HL-60 (cell line): ENCODE measurements at regions not wholly inside any gene's neighbourhood (a gene's known extent, or its start where the extent isn't known, plus 50 kb on each side); places are given as distances from the start of the nearest gene placed in this dataset.

ENCODE experiments used
- DNase-seq, 2 experiments: peaks; one replicate each; pipeline ENCODE4 v3.0.0-alpha.2; 2010 to 2020; ENCODE audit warnings: low read depth in 1 of 2, low spot score in 1 of 2
- H3K27ac ChIP-seq: fragments of 250-450 bp; sonication (Bioruptor Pico); replicated peaks from 2 replicates; pipeline ENCODE4 v1.5.1; 2020; ENCODE audit warnings: mild to moderate bottlenecking, moderate library complexity
- H3K27me3 ChIP-seq: fragments of 250-450 bp; sonication (Bioruptor Pico); 2 replicates; pipeline ENCODE4 v1.5.1; 2021; ENCODE audit warnings: mild to moderate bottlenecking, moderate library complexity; ENCODE audit not compliant: insufficient read depth, poor library complexity, severe bottlenecking
- H3K4me3 ChIP-seq: replicated peaks from 2 replicates; pipeline ENCODE4 v1.5.1; 2011; ENCODE audit warnings: mild to moderate bottlenecking, control low read depth, low read length; ENCODE audit not compliant: insufficient read depth
- GABPA ChIP-seq: IDR thresholded peaks from 2 replicates; pipeline ENCODE4 v1.6.1; 2012; ENCODE audit warnings: low read depth
- POLR2AphosphoS5 ChIP-seq: IDR thresholded peaks from 2 replicates; pipeline ENCODE4 v1.6.1; 2012; ENCODE audit warnings: low read depth
- SPI1 ChIP-seq: IDR thresholded peaks from 2 replicates; pipeline ENCODE4 v1.6.1; 2012; ENCODE audit warnings: low read depth, mild to moderate bottlenecking, borderline replicate concordance
- TF ChIP-seq, protein P1 (sequence below): IDR thresholded peaks from 2 replicates; pipeline ENCODE4 v1.6.1; 2012; ENCODE audit warnings: low read depth; ENCODE audit not compliant: insufficient replicate concordance
- TF ChIP-seq, protein P2 (sequence below): IDR thresholded peaks from one replicate; pipeline ENCODE4 v1.5.1; 2011; ENCODE audit warnings: low read length, control low read depth, inconsistent platforms; ENCODE audit not compliant: insufficient read depth

DNA sequence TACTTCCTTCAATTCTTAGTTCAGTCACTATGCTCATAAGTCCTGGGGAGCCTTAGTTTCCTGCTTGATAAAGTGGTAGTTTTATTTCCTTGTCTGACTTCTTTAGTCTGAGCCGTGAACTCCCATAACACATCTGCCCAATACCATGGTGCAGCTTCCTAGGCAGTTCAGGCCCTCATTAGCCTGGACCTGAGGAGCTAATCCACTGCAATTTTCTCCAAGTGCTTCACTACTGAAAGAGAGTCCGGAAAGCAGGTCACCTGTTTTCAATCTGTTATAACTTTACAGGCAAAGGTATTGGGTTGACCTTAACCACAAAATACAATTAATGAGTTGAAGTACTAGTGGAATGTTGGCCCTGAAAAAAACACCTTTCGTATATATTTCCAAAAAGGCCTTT lies 245.4 kb upstream of the BOD1L1 start:
- H3K27me3 ChIP-seq = no peaks in the 10 kb centered on the region
- TF ChIP-seq GABPA = no peak
- TF ChIP-seq POLR2AphosphoS5 = no peak
- TF ChIP-seq, protein P1, sequence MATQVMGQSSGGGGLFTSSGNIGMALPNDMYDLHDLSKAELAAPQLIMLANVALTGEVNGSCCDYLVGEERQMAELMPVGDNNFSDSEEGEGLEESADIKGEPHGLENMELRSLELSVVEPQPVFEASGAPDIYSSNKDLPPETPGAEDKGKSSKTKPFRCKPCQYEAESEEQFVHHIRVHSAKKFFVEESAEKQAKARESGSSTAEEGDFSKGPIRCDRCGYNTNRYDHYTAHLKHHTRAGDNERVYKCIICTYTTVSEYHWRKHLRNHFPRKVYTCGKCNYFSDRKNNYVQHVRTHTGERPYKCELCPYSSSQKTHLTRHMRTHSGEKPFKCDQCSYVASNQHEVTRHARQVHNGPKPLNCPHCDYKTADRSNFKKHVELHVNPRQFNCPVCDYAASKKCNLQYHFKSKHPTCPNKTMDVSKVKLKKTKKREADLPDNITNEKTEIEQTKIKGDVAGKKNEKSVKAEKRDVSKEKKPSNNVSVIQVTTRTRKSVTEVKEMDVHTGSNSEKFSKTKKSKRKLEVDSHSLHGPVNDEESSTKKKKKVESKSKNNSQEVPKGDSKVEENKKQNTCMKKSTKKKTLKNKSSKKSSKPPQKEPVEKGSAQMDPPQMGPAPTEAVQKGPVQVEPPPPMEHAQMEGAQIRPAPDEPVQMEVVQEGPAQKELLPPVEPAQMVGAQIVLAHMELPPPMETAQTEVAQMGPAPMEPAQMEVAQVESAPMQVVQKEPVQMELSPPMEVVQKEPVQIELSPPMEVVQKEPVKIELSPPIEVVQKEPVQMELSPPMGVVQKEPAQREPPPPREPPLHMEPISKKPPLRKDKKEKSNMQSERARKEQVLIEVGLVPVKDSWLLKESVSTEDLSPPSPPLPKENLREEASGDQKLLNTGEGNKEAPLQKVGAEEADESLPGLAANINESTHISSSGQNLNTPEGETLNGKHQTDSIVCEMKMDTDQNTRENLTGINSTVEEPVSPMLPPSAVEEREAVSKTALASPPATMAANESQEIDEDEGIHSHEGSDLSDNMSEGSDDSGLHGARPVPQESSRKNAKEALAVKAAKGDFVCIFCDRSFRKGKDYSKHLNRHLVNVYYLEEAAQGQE = no peak
- DNase-seq = no peak
- no peak overlapping the region for H3K27ac ChIP-seq
- H3K4me3 ChIP-seq = no peak overlapping the region

DNA sequence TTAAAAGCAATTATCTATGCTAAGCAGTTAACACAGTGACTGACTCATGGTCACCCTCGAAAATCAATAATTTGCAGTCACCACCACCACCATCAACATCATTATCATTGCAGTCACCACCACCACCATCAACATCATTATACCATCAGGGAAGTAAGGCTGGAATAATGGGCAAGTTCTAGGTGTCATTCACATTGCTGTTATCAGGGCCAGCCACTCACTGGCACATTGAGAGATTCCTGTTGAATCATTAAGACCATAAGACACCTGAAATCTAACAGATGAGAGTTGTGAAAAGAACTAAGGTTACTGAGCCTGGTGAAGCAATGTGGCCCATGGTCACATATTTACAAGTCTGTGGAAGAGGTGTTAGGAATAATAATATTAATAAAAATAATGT lies 247.7 kb upstream of the BOD1L1 start:
- Histone ChIP-seq H3K4me3 (no peak overlapping the region), H3K27ac (no peak overlapping the region), H3K27me3 (no peaks in the 10 kb centered on the region)
- TF ChIP-seq, protein P2, sequence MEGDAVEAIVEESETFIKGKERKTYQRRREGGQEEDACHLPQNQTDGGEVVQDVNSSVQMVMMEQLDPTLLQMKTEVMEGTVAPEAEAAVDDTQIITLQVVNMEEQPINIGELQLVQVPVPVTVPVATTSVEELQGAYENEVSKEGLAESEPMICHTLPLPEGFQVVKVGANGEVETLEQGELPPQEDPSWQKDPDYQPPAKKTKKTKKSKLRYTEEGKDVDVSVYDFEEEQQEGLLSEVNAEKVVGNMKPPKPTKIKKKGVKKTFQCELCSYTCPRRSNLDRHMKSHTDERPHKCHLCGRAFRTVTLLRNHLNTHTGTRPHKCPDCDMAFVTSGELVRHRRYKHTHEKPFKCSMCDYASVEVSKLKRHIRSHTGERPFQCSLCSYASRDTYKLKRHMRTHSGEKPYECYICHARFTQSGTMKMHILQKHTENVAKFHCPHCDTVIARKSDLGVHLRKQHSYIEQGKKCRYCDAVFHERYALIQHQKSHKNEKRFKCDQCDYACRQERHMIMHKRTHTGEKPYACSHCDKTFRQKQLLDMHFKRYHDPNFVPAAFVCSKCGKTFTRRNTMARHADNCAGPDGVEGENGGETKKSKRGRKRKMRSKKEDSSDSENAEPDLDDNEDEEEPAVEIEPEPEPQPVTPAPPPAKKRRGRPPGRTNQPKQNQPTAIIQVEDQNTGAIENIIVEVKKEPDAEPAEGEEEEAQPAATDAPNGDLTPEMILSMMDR = no peak
- TF ChIP-seq, protein P1 = no peak
- TF ChIP-seq POLR2AphosphoS5 (no peak), GABPA (no peak), SPI1 (no peak)
- DNase-seq = no peak

DNA sequence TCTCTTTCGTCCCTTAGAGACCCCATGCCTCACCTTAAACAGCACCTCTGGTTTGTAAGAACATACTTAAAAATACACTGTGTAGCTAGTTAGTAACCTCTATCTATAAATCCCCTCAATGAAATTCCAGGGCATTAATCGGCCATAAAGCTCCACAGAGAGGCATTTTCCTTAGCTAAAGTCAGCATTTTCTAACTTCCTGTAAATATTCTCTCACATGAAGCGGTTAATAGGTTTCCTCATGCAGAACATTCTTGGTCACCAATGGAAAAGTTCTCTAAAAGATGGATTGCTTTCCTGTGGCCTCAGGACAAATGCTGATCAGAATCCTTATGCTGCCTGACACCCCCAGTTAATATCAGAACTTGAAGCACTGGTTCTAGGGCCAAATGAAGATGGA lies 248.6 kb upstream of the BOD1L1 start:
- Histone ChIP-seq H3K27me3 (no peaks in the 10 kb centered on the region), H3K4me3 (no peak overlapping the region), H3K27ac (no peak overlapping the region)
- TF ChIP-seq, protein P1 = no peak
- TF ChIP-seq SPI1 (no peak), GABPA (no peak), POLR2AphosphoS5 (no peak)
- TF ChIP-seq, protein P2 = no peak
- no peak for DNase-seq

DNA sequence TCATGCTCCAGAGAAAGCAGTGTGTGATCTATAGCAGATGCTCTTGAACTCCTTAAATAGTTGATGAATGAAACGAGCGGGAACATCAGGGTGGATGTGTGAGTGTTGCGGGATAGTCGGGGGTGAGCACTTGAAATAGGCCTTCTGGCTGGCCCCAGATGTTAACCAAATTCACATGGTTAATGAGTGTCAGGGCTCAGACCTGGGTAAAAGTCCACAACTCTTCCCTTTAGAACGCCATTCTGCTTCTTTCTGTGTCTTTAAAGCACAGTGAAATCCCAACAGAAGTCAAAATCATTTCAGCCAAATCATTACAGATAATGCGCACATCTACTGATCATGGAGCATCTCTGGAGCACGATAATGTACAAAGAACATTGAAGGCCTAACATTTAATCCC lies 249.4 kb upstream of the BOD1L1 start:
- TF ChIP-seq, protein P2 = no peak
- TF ChIP-seq POLR2AphosphoS5 = no peak
- no peak for TF ChIP-seq SPI1
- no peak for TF ChIP-seq GABPA
- TF ChIP-seq, protein P1 = no peak
- Histone ChIP-seq H3K4me3 (no peak overlapping the region), H3K27ac (no peak overlapping the region), H3K27me3 (no peaks in the 10 kb centered on the region)
- DNase-seq = no peak
